Mucosa of stomach (tissue), 1 donor: ENCODE measurements at regions not wholly inside any gene's neighbourhood (a gene's known extent, or its start where the extent isn't known, plus 50 kb on each side); places are given as distances from the start of the nearest gene placed in this dataset.

Experiments used
- H3K27me3 ChIP-seq: one replicate; pipeline ENCODE4 v1.7.0; 2013; ENCODE audit warnings: mild to moderate bottlenecking, low read length; ENCODE audit not compliant: control insufficient read depth, insufficient read depth
- H3K36me3 ChIP-seq: one replicate; pipeline ENCODE4 v1.7.0; 2013; ENCODE audit warnings: low read length; ENCODE audit not compliant: control insufficient read depth, insufficient read depth
- H3K4me1 ChIP-seq: one replicate; pipeline ENCODE4 v1.7.0; 2013; ENCODE audit warnings: mild to moderate bottlenecking, low read length; ENCODE audit not compliant: control insufficient read depth, insufficient read depth
- H3K4me3 ChIP-seq: one replicate; pipeline ENCODE4 v1.7.0; 2013; ENCODE audit warnings: low read length
- H3K9ac ChIP-seq: one replicate; pipeline ENCODE4 v1.7.0; 2013; ENCODE audit warnings: mild to moderate bottlenecking, low read length, moderate library complexity
- H3K9me3 ChIP-seq: one replicate; pipeline ENCODE4 v1.7.0; 2013; ENCODE audit warnings: mild to moderate bottlenecking, low read length, moderate library complexity; ENCODE audit not compliant: control insufficient read depth
- donor health status: Pancreatic carcinoma.

DNA sequence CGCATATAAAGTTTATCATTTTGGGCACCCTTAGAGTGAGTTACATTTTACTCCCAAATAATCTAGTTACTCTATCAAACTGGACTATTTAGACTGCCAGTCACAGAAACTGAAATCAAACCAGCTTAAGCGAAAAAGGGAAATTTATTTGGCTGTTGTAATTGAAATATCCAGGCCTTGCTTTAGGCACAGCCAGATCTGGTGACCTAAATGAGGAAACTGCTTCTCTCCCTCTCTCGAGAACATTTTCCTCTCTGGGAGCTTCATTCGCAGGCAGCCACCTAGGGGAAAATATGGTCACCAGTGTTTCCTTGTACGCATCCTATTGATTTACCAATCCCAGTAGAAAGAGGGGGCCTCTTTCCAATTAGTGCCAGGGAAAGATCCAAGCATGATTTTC, 175.3 kb upstream of the MITF start:
- H3K27me3 ChIP-seq: no peaks in the 10 kb centered on the region
- H3K4me1 ChIP-seq: no peaks in the 10 kb centered on the region
- H3K9me3 ChIP-seq: no peaks in the 10 kb centered on the region
- H3K36me3 ChIP-seq: no peaks in the 10 kb centered on the region
- no peak overlapping the region for H3K9ac ChIP-seq
- H3K4me3 ChIP-seq: no peak overlapping the region

DNA sequence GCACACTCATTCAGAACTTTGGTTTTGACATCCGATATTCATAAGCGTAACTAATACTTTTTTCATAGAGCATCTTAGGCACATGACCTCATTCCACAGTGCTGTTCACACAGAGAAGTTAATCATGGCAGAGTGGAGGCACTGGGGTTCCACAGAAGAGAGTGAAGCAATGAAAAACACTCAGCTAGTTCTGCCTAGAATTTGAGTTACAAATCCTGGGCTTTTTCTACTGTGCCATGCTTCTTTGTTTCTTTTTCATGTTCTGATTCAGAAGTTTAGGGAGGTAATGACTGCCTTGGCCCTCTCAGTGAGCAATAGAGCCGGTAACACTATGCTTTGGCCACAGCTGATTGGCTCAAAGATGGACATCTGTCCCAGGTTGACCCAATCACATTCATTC, 176.1 kb upstream of the MITF start:
- H3K9ac ChIP-seq: no peak overlapping the region
- no peaks in the 10 kb centered on the region for H3K4me1 ChIP-seq
- H3K27me3 ChIP-seq: no peaks in the 10 kb centered on the region
- H3K4me3 ChIP-seq: no peak overlapping the region
- no peaks in the 10 kb centered on the region for H3K36me3 ChIP-seq
- no peaks in the 10 kb centered on the region for H3K9me3 ChIP-seq

DNA sequence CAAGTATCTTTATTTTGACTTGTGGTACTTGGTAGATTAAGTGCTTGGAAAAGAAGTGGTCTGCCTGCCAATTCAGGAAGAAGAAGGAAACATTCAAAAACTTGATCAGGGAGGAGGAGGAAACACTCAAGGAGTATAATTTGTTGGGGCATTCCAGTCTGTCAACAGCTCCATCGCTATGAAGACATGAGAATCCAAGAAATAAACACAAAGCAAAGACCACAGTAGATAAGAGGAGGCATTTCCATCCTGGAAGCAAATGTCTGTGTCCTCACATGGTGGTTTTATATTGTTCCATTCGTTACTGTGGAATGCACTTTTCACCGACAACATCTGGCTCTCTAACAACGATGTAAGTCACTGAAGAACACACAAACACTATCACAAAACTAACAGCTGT, 176.1 kb upstream of the FRMD4B start:
- H3K9me3 ChIP-seq: no peaks in the 10 kb centered on the region
- H3K4me3 ChIP-seq: no peak overlapping the region
- no peaks in the 10 kb centered on the region for H3K4me1 ChIP-seq
- no peaks in the 10 kb centered on the region for H3K36me3 ChIP-seq
- H3K27me3 ChIP-seq: no peaks in the 10 kb centered on the region
- no peak overlapping the region for H3K9ac ChIP-seq

DNA sequence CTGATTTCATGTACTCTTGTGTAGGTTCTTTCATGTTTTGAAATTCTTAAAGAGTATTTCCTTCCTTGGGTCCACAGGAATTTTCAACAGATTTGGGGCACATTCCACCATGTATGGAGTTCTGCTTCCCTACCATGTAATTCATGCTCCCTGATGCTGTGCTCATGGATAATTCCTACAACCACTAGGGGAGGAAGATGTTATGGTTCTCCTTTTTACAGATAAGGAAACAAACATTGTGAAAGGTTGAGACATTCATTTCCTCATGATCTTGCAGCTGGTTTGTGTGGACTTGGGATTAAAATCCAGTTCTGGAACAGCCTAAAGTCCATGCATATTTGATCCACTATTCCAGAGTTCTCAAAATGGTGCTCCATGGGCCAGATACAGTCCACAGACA, 174.9 kb upstream of the FRMD4B start:
- H3K9ac ChIP-seq: no peak overlapping the region
- no peaks in the 10 kb centered on the region for H3K4me1 ChIP-seq
- H3K4me3 ChIP-seq: no peak overlapping the region
- no peaks in the 10 kb centered on the region for H3K27me3 ChIP-seq
- no peaks in the 10 kb centered on the region for H3K9me3 ChIP-seq
- no peaks in the 10 kb centered on the region for H3K36me3 ChIP-seq

DNA sequence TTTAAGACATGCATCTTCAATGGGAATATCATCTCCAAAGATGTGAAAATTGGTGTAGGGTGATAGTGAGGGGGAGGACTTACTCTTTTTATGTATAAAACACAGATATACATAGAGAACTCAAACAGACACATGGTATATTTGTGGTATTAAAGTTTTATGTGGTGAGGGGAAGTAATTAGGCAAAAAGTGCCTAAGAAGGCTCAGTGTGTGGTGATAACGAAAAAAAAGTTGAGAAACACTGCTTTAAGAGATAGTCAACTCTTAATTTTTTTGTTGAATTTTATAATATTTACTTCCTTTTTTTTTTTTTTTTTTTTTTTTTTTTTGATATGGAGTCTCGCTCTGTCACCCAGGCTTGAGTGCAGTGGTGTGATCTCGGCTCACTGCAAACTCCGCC, 174.2 kb upstream of the FRMD4B start:
- H3K4me1 ChIP-seq: no peaks in the 10 kb centered on the region
- no peak overlapping the region for H3K9ac ChIP-seq
- H3K9me3 ChIP-seq: no peaks in the 10 kb centered on the region
- no peaks in the 10 kb centered on the region for H3K27me3 ChIP-seq
- H3K4me3 ChIP-seq: no peak overlapping the region
- no peaks in the 10 kb centered on the region for H3K36me3 ChIP-seq

DNA sequence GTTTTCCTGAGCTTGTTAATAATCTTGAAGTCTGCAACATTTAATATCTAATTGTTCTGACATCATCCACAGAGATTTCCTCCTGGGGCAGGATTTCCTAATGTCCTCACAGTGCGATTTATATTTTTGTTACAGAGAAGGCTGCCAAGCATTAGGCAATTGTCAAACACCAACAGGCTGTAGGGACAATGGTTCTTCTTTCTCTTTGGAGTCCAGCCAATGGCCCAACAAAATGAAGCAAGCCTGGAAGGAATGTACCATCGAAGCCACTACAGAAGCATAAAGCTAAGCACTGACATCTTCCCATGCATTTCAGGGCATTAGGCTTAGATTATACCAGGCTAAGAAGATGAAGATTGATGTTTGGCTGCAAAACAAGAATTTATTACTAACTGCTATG, 173.0 kb upstream of the FRMD4B start:
- Histone ChIP-seq H3K9ac (no peak overlapping the region), H3K36me3 (no peaks in the 10 kb centered on the region), H3K9me3 (no peaks in the 10 kb centered on the region), H3K4me1 (no peaks in the 10 kb centered on the region), H3K4me3 (no peak overlapping the region), H3K27me3 (no peaks in the 10 kb centered on the region)

DNA sequence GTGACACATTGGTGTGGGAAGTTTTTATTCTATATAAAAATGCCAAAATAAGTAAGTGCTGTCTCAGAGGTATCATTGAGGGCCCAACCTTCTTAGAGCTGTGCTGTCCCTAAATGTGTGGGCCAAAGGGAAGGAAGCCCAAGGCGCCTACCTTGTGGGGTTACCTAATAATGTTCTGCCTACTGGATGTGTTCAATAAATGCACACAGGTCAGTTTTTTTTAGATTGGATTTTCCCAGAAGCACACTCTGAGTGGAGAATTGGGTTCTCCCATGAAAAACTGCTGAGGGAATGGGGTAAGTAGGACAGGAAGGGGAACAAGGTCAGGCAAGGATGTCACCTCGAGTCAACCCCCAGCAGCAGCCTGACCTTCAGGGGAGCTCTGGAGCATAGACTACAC, 168.7 kb upstream of the FRMD4B start:
- Histone ChIP-seq H3K4me3 (no peak overlapping the region), H3K9ac (no peak overlapping the region), H3K9me3 (no peaks in the 10 kb centered on the region), H3K4me1 (no peaks in the 10 kb centered on the region), H3K27me3 (no peaks in the 10 kb centered on the region), H3K36me3 (no peaks in the 10 kb centered on the region)

DNA sequence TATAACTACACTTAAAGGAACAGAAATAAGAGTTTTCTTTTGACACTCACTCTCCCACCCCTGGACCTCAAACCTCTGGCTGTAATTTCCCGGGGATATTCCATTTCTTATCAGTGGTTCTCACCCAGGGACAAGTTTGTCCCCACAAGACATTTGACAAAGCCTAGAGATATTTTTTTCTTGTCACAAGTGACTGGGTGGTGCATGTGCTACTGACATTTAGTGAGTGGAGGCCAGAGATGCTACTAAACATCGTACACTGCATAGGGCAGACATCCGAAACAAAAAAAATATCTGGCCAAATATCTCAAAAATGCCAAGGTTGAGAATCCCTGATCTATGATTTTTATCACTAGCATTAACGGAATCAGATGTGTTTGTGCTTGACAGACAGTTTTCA, 168.0 kb upstream of the FRMD4B start:
- Histone ChIP-seq H3K4me3 (no peak overlapping the region), H3K9me3 (no peaks in the 10 kb centered on the region)

DNA sequence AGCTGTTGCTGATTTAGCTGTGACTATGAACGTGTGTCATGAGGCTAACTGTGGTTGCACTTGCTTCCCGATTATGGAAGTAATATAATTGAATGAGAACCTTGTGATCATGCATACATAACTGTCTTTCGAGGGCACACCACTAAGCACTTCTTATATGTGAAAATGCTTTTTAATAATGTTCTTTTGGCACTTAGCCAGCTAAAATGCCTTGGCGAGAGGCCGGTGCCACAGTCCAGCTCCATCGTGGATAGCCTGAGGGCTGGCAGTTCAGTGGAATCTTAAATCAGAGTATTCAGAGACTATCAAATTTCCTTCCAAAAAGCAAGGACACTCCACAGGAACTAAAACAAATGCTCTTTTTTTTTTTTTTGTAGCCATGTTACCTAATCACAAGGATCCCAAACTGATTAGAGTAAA, 161.6 kb upstream of the FRMD4B start:
- no peak overlapping the region for H3K4me3 ChIP-seq

More for the DNA sequence above, 168.0 kb upstream of the FRMD4B start:
- no peaks in the 10 kb centered on the region for H3K4me1 ChIP-seq
- H3K27me3 ChIP-seq: no peaks in the 10 kb centered on the region
- H3K9ac ChIP-seq: no peak overlapping the region
- no peaks in the 10 kb centered on the region for H3K36me3 ChIP-seq

DNA sequence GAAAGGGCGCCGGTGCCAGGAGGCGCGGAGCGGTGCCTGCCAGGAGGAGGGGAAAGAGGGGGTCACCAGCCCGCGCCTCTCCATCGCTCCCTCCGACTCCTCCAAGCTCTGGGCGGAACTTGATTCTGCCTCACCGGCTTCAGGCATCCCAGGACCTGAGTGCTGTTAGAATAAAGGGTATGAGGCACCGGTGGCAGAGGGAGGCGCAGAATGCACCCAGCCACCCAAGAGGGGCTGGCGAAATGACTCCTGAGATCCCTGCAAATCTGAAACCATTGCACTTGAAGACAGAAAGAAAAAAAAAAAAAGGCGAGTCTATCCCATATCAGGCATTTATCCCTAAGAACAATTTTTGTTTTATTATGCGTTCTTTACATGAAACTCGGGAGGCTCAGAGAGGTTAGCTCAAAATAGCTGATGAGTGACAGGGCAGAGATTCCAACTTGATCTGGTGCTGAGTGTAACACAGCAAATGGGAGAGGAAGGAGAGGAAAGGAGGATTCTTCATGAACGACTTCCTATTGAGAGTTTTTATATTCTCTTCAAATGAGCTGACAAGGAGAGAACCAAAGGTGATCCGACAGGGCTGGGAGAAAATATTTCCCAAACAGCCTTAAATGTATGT, 157.0 kb upstream of the FRMD4B start:
- Histone ChIP-seq H3K4me1 (no peaks in the 10 kb centered on the region), H3K36me3 (no peaks in the 10 kb centered on the region), H3K4me3 (no peak overlapping the region), H3K9ac (no peak overlapping the region), H3K27me3 (peaks cover 9% of the 10 kb centered on the region), H3K9me3 (no peaks in the 10 kb centered on the region)

More for the DNA sequence above, 161.6 kb upstream of the FRMD4B start:
- no peak overlapping the region for H3K9ac ChIP-seq
- no peaks in the 10 kb centered on the region for H3K9me3 ChIP-seq
- H3K4me1 ChIP-seq: no peaks in the 10 kb centered on the region
- peaks cover 6% of the 10 kb centered on the region for H3K27me3 ChIP-seq
- H3K36me3 ChIP-seq: no peaks in the 10 kb centered on the region

DNA sequence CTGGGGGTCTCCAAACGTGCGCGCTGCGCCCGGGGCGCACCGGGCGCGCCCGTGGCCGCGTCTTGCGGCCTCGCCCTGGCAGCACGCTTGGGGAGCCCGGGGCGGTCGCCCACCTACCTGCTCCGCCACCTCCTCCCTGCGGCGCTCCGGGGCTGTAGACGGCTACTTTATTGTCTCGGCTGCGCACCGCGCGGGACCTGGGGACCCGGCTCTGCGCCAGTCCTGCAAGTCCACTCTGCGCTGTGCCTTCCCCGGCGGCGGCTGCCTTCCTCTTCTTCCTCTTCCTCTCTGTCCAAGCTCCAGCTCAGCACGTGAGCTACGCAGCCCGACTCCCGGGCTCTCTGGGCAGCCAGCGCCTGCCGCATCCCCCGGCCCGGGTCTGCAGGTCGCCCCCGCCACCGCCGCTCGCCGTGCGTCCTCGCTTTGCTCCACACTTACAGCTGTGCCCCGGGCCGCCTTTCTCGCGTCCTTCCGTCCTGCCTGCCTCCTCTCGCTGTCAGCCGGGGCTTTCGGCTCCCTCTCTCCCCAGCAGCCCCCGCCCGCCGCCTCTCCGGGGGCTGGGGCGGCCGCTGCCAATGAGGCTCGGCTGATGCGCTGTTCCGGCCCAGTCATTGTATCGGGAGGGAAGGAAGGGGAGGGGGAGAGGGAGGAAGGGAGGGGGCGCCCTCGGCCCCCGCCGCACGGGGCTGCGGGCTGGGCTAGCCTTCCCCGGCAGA, 156.4 kb upstream of the FRMD4B start:
- no peaks in the 10 kb centered on the region for H3K4me1 ChIP-seq
- no peak overlapping the region for H3K4me3 ChIP-seq
- H3K9ac ChIP-seq: no peak overlapping the region
- H3K27me3 ChIP-seq: peaks cover 9% of the 10 kb centered on the region
- H3K36me3 ChIP-seq: no peaks in the 10 kb centered on the region
- no peaks in the 10 kb centered on the region for H3K9me3 ChIP-seq

DNA sequence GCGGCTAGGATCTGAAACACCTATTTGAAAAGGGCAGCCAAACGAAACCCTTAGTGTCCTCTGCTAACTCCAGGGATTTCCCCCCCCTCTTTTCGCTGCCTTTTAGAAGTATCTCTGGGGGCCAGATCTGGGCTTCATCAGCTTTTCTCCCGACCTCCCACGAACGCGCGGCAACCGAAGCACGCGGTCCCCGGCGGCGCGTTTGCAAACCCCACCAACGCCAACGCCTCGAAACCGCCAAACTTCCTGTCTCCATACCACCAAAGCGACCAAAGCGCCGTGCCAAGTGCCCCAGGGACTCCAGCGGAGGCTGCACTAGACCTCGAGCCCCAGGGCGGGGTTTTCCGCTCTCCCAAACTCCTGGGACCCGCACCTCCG, 155.8 kb upstream of the FRMD4B start:
- Histone ChIP-seq H3K9ac (no peak overlapping the region), H3K4me3 (no peak overlapping the region), H3K9me3 (no peaks in the 10 kb centered on the region), H3K36me3 (no peaks in the 10 kb centered on the region), H3K4me1 (no peaks in the 10 kb centered on the region), H3K27me3 (peaks cover 9% of the 10 kb centered on the region)
